Subcutaneous abdominal adipose tissue (tissue), 5 donors: ENCODE measurements at regions not wholly inside any gene's neighbourhood (a gene's known extent, or its start where the extent isn't known, plus 50 kb on each side); places are given as distances from the start of the nearest gene placed in this dataset.

ENCODE experiments used
- H3K27ac ChIP-seq: one replicate; pipeline ENCODE4 v1.7.0; 2013; ENCODE audit warnings: low read depth, mild to moderate bottlenecking, inconsistent platforms, low read length, moderate library complexity
- H3K27me3 ChIP-seq, 5 donors: one replicate each; pipeline ENCODE4 v1.7.0; 2013; ENCODE audit warnings: low read length in 5 of 5, inconsistent platforms in 1 of 5; ENCODE audit not compliant: control insufficient read depth in 5 of 5, insufficient read depth in 4 of 5
- H3K36me3 ChIP-seq, 5 donors: one replicate each; pipeline ENCODE4 v1.7.0; 2013; ENCODE audit warnings: low read length in 5 of 5; ENCODE audit not compliant: control insufficient read depth in 5 of 5, insufficient read depth in 5 of 5
- H3K4me1 ChIP-seq, 5 donors: one replicate each; pipeline ENCODE4 v1.7.0; 2013; ENCODE audit warnings: low read length in 5 of 5, mild to moderate bottlenecking in 3 of 5, moderate library complexity in 1 of 5; ENCODE audit not compliant: control insufficient read depth in 5 of 5, insufficient read depth in 5 of 5
- H3K4me3 ChIP-seq, 5 donors: one replicate each; pipeline ENCODE4 v1.7.0; 2013; ENCODE audit warnings: low read length in 5 of 5, low read depth in 1 of 5
- H3K9ac ChIP-seq, 5 donors: one replicate each; pipeline ENCODE4 v1.7.0; 2013; ENCODE audit warnings: low read length in 5 of 5, mild to moderate bottlenecking in 4 of 5, moderate library complexity in 3 of 5
- H3K9me3 ChIP-seq, 5 donors: one replicate each; pipeline ENCODE4 v1.7.0; 2013; ENCODE audit warnings: low read length in 5 of 5; ENCODE audit not compliant: control insufficient read depth in 5 of 5
- donor health status: healthy.
- donor health status: healthy.
- donor health status: healthy.
- donor health status: healthy.
- donor health status: healthy.

- Histone ChIP-seq H3K36me3 (no peaks in the 10 kb centered on the region), H3K9me3 (peaks cover 0 to 15% (median 3%) of the 10 kb centered on the region in 5 donors), H3K27me3 (no peaks in the 10 kb centered on the region), H3K4me3 (no peak overlapping the region), H3K4me1 (no peaks in the 10 kb centered on the region), H3K9ac (no peak overlapping the region), H3K27ac (no peak overlapping the region)
These were observed 351.6 kb upstream of the NCAM2 start for GRCh38 chr21:20646431-20647165.

GRCh38 chr21:20647607-20648006 is 350.6 kb upstream of the NCAM2 start:
- Histone ChIP-seq H3K4me3 (no peak overlapping the region), H3K9me3 (peaks cover 0 to 15% (median 3%) of the 10 kb centered on the region in 5 donors), H3K27ac (no peak overlapping the region), H3K36me3 (no peaks in the 10 kb centered on the region), H3K9ac (no peak overlapping the region), H3K27me3 (no peaks in the 10 kb centered on the region), H3K4me1 (no peaks in the 10 kb centered on the region)

GRCh38 chr21:20649231-20649630 is 349.0 kb upstream of the NCAM2 start:
- no peak overlapping the region for H3K27ac ChIP-seq
- H3K4me1 ChIP-seq = no peaks in the 10 kb centered on the region
- H3K9ac ChIP-seq = no peak overlapping the region
- H3K9me3 ChIP-seq = peaks cover 0 to 15% (median 3%) of the 10 kb centered on the region in 5 donors
- no peaks in the 10 kb centered on the region for H3K27me3 ChIP-seq
- H3K36me3 ChIP-seq = no peaks in the 10 kb centered on the region
- H3K4me3 ChIP-seq = no peak overlapping the region

- no peaks in the 10 kb centered on the region for H3K27me3 ChIP-seq
- no peaks in the 10 kb centered on the region for H3K36me3 ChIP-seq
- no peaks in the 10 kb centered on the region for H3K4me1 ChIP-seq
- no peaks in the 10 kb centered on the region for H3K9me3 ChIP-seq
- no peak overlapping the region for H3K27ac ChIP-seq
- no peak overlapping the region for H3K4me3 ChIP-seq
- no peak overlapping the region for H3K9ac ChIP-seq
These were observed 345.4 kb upstream of the NCAM2 start for GRCh38 chr21:20652846-20653245.

- Histone ChIP-seq H3K36me3 (no peaks in the 10 kb centered on the region), H3K4me3 (no peak overlapping the region), H3K9ac (no peak overlapping the region), H3K4me1 (no peaks in the 10 kb centered on the region), H3K9me3 (peaks cover 0 to 2% (median 0%) of the 10 kb centered on the region in 5 donors), H3K27ac (no peak overlapping the region), H3K27me3 (no peaks in the 10 kb centered on the region)
These were observed 337.0 kb upstream of the NCAM2 start for GRCh38 chr21:20661246-20661645.

GRCh38 chr21:20661745-20662422 is 336.3 kb upstream of the NCAM2 start:
- Histone ChIP-seq H3K36me3 (no peaks in the 10 kb centered on the region), H3K4me3 (no peak overlapping the region), H3K27me3 (no peaks in the 10 kb centered on the region), H3K4me1 (no peaks in the 10 kb centered on the region), H3K9ac (no peak overlapping the region), H3K9me3 (peaks cover 0 to 2% (median 0%) of the 10 kb centered on the region in 5 donors), H3K27ac (no peak overlapping the region)

- Histone ChIP-seq H3K36me3 (no peaks in the 10 kb centered on the region), H3K27ac (no peak overlapping the region), H3K4me1 (no peaks in the 10 kb centered on the region), H3K4me3 (no peak overlapping the region), H3K27me3 (no peaks in the 10 kb centered on the region), H3K9me3 (peaks cover 0 to 2% (median 0%) of the 10 kb centered on the region in 5 donors), H3K9ac (no peak overlapping the region)
These were observed 335.7 kb upstream of the NCAM2 start for GRCh38 chr21:20662514-20662913.

GRCh38 chr21:20667931-20668330 is 330.3 kb upstream of the NCAM2 start:
- H3K9me3 ChIP-seq = peaks cover 0 to 2% (median 0%) of the 10 kb centered on the region in 5 donors
- H3K4me3 ChIP-seq = no peak overlapping the region
- H3K27ac ChIP-seq = no peak overlapping the region
- no peaks in the 10 kb centered on the region for H3K4me1 ChIP-seq
- no peaks in the 10 kb centered on the region for H3K27me3 ChIP-seq
- no peaks in the 10 kb centered on the region for H3K36me3 ChIP-seq
- no peak overlapping the region for H3K9ac ChIP-seq

- Histone ChIP-seq H3K4me3 (no peak overlapping the region), H3K27ac (no peak overlapping the region), H3K27me3 (no peaks in the 10 kb centered on the region), H3K4me1 (no peaks in the 10 kb centered on the region), H3K9me3 (peaks cover 0 to 3% (median 0%) of the 10 kb centered on the region in 5 donors), H3K36me3 (no peaks in the 10 kb centered on the region), H3K9ac (no peak overlapping the region)
These were observed 312.7 kb upstream of the NCAM2 start for GRCh38 chr21:20685475-20685874.

GRCh38 chr21:20698585-20698984 is 299.6 kb upstream of the NCAM2 start:
- no peaks in the 10 kb centered on the region for H3K36me3 ChIP-seq
- no peak overlapping the region for H3K9ac ChIP-seq
- H3K27ac ChIP-seq = no peak overlapping the region
- H3K9me3 ChIP-seq = peaks cover 0 to 3% (median 0%) of the 10 kb centered on the region in 5 donors
- no peak overlapping the region for H3K4me3 ChIP-seq
- no peaks in the 10 kb centered on the region for H3K4me1 ChIP-seq
- no peaks in the 10 kb centered on the region for H3K27me3 ChIP-seq
